Non-pigmented ciliary epithelial cell (primary cell): ENCODE measurements at regions not wholly inside any gene's neighbourhood (a gene's known extent, or its start where the extent isn't known, plus 50 kb on each side); places are given as distances from the start of the nearest gene placed in this dataset.

Experiments used
- DNase-seq: peaks from one replicate; pipeline ENCODE4 v3.0.0-alpha.2; 2010; ENCODE audit warnings: low read depth

DNA sequence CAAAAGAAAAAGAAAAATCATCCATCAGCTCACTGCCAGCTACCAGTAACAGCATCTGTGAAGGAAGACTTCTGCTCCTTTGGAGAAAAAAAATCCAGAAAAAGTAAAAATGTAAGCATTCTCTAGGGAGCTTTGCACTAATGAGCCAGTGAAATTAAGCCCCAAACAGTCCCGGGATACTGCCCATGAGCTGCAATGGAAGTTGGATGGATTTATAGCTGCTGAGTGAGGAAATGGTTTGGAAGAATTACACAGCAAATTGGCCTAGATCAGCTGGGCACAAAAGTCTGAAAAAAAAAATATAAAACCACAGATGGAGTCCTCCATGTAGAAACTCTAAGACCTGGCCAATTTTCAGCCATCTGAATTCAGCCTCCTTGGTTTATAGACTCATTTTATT is 462.9 kb upstream of the USP15 start:
- no peak for DNase-seq

GRCh38 chr12:61798778-61799177 is 461.4 kb upstream of the USP15 start:
- DNase-seq, result no peak

DNA sequence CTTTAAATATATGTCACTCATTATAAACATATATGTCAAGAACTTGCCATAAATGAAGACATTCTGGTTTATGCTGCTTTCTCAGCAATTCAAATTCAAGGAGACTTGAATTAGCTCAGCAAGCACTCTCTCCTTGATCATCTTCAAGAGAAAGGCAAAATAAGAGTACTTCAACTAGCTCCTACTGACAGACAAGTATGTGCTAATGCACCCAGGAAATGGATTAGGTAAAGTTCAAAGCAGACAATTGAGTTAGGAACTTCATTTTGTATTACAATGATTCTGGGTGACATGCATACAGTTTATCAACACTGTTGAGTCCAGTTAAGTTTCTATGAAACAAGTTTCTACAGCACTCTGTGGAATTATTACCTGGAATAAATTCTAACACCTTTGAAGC is 455.9 kb upstream of the USP15 start:
- no peak for DNase-seq

DNA sequence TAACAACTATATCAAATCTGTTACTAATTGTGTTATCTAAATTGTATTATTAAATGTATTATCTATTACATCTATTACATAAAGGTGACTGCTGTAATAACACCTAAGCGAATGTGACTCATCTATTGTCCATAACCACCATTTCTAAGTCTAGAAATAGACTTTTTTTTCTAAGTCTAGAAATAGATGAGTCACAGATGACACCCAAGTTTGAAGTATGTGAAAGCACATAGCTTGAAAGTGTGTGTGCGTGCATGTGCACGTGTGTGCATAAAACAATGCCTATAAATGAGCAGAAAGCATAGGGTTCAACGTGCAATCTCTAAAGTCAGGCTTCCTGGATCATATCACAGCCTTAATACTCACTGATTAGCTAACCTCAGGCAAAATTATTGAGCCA is 451.3 kb upstream of the USP15 start:
- DNase-seq, result peak; percentile 9

DNA sequence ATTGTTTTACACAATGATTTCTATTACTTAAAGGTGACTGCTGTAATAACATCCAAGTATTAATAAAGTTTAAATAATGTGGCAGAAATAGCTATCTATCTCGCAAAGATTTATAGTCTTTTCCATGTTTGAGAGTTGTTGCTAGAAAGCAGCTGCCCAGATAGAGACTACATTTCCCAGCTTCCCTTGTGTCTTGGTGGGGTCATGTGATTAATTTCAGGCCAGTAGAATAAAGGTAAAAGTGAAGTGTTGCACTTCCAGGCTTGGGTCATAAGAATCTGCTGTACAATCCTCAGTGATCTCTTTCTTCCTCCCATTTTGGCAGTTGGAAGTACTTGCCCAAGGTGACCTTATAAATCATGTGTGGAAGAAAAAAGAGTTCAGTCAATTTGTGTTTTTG is 449.7 kb upstream of the USP15 start:
- DNase-seq, result no peak

DNA sequence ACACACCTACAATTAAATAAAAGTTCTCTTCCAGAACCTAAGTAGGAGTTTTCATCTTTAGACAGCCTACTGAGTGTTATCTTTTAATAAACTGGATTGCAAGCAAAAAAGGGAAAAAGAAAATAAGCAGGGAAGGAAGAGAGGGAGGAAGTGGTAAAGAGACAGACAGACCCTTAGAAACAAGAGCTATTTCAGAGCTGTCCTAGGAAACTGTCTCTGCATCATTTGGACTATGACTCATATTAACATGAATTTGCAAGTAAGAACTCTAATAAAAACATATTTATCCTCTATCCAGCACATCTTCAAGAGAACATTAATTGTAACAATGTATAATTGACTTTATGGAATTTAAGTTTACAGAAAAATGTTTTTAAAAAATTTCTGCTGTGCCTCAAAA is 438.8 kb upstream of the USP15 start:
- peak; percentile 30 for DNase-seq

DNA sequence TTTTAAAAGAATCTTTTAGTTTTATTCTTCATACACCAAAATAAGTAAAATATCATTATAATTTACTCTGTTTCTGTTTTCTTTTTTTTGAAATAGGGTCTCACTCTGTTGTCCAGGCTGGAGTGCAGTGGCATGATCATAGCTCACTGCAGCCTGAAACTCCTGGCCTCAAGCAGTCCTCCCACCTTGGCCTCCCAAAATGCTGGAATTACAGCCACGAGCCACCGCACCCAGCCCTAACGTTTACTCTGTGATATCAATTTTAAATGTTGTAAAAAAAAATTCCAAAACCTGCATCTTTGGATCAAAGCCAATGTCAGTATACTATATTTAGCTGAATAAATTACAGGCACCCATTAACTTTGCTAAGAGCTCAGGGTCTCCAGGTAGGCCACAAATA is 437.1 kb upstream of the USP15 start:
- no peak for DNase-seq

DNA sequence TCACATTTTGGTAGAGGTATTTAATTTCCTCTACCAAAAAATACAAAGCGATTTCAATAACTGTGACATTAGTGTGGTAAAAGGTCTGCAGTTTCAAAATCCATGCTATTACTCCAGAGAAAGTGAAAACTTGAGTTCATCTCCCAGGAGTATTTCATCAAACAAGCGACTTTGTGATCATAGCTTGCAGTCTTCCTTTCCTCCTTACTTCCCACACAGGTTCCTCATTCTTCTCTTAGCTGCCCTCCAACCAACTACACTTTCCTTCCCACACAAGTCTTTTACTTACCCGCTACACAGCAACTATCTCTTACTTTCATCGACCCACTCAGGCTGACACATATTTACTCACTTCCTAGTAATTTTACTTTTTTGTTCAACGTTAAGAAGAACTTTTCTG is 413.4 kb upstream of the USP15 start:
- DNase-seq, result no peak

DNA sequence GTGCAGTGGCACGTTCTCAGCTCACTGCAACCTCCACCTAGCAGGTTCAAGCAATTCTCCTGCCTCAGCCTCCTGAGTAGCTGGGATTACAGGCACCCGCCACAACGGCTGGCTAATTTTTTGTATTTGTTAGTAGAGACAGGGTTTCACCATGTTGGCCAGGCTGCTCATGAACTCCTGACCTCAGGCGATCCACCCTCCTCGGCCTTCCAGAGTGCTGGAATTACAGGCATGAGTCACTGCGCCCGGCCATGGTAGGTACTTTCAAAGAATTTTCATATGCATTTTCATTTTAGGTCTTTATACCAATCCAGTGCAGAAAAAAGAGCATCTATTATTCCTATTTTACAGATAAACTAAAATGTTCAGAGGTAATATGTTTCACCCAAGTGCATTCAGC is 411.3 kb upstream of the USP15 start:
- no peak for DNase-seq

DNA sequence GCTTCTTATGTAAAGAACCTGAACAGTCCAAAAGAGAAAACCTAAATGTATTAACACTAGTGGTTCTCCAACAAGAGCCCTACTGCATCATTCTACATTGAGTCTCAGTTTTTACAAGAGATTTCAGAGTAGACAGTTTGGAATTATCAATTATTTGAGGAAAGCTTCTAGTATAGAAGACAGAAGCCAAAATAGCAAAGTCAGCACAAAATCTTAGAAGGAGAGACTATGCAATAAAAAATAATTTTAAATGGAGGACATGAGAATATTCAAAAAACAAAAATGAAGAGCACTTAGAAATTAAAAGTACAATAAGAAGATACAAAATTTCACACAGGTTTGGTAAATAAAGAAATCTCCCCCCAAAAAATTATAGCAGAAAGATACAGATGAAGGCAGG is 406.3 kb upstream of the USP15 start:
- no peak for DNase-seq

DNA sequence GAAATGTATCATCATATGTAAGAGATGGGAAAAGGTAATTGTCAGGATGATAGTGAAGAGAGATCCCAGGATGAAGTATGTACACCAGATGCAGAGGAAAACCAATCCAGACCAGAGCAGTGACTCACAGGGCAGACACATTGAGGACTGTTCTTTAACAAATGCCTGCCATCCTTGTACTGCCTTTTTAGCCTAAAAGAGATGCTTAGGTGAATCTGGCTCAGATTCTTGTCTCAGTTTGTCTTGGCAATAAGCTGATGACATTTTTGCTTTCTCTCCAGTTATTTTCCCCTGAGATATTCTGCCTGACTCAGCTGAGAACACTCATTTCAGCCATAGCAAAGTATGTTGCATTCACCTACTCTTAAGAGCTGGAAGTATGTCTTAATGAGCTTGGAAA is 405.3 kb upstream of the USP15 start:
- DNase-seq, result no peak

- no peak for DNase-seq
Measured at GRCh38 chr12:61857968-61858367, 402.2 kb upstream of the USP15 start.

DNA sequence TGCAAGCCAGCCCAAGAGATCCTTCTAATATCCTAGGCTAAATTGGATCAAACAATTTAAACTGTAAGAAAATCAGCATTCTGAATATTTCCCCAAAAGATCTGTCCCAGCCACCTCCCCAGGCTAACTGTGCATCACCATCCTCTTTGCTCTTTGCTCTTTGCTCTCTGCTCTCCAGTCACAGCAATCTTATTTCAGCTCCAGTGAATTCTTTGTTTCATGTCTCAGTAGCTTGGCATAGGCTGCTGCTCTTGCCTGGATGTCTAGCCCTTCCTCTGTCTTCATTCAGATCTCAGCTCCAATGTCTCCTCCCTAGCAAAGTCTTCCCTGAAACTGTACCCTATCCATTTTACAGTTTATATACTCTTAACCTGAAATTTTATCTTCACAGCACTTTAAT is 399.8 kb upstream of the USP15 start:
- DNase-seq, result no peak

- no peak for DNase-seq
Measured at GRCh38 chr12:61862986-61863385, 397.2 kb upstream of the USP15 start.

DNA sequence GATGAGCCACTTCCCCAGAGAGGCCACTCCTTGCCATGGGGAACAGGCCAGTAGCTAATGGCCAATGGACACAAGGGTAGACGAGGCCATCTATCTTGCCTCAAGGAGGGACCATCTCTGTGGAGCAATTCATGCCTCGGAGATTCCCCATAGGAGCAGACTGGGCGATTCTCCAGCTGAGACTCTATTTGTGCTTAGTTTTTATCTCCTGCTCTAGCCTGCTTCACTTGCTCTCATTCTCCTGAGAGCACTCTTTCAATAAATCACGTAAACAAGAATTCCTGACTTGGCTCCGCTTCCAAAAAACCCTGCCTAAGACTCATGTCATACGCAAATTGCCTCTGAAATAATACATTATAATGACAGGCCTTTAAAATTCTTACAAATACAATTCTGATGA is 396.4 kb upstream of the USP15 start:
- DNase-seq, result no peak

DNA sequence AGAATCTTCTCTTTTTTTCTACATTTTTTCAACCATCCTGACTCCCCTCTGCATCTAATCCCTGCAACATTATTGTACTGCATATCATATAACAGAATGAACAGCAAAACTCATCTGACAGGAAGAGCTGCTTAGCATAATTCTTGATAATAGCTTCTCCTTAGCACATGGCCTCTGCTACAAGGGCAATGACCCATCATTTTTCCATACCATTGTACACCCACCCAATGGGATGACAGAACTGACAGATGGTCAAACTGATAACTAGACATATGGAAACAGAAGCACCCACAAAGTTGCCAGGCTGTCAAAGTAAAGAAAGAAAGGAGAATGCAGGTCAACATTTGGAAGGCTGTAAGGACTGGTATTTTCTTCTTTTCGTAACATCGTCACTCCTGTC is 390.4 kb upstream of the USP15 start:
- no peak for DNase-seq

- no peak for DNase-seq
Measured at GRCh38 chr12:61870658-61871484, 389.3 kb upstream of the USP15 start.

GRCh38 chr12:61871485-61871810 is 388.8 kb upstream of the USP15 start:
- DNase-seq, result no peak

GRCh38 chr12:61879229-61879628 is 381.0 kb upstream of the USP15 start:
- DNase-seq, result no peak

DNA sequence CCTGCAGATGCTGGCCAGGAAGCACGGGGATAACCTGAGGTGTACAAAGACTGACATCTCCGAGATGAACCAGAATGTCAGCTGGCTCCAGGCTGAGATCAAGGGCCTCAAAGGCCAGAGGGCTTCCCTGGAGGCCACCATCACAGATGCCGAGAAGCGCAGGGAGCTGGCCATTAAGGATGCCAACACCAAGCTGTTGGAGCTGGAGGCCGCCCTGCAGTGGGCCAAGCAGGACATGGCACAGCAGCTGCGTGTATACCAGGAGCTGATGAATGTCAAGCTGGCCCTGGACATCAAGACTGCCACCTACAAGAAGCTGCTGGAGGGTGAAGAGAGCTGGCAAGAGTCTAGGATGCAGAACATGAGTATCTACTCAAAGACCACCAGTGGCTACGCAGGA is 380.0 kb upstream of the USP15 start:
- no peak for DNase-seq

- no peak for DNase-seq
Measured at GRCh38 chr12:61891632-61892031, 368.6 kb upstream of the USP15 start.

- DNase-seq, result no peak
Measured at GRCh38 chr12:61894168-61894567, 366.0 kb upstream of the USP15 start.

- DNase-seq, result no peak
Measured at GRCh38 chr12:61896436-61896835, 363.8 kb upstream of the USP15 start.

DNA sequence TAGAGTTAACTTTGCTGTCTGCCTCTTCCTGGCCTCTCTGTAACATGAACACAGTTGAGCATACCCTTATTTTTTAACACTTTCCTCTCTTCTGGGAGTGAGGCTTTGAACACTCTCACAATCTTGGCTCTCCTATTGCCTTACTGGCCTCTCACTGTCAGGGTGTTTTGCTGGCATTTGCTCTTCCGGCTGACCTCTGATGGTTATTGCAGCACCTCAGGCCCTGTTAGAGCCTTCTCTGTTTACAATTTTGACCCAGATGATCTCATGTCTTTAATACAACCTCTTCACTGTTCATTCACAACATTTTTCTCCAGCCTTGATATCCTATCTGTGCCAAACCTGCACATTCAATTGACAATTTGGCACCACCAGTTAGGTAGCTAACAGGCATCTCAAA is 357.8 kb upstream of the USP15 start:
- DNase-seq, result no peak

DNA sequence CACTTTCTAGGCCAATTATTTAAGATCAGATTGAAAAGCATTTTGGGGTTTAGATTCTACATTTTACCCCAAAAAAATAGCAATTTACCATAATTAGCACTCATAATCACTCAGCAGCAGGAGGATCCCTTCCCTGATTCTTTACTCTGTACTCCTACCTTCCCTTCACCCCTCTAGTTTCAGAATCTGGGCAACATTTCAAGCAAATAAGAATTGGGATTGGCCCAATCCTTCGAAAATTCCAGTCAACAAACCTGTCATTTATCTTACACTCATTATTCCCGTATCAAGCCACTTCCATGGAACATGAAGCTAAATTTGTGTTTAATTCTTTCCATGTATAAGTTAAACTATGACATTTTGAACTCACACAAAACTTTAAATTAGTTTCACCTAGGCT is 349.1 kb upstream of the USP15 start:
- DNase-seq, result no peak
